ENCODE measurements at regions not wholly inside any gene's neighbourhood (a gene's known extent, or its start where the extent isn't known, plus 50 kb on each side); places are given as distances from the start of the nearest gene placed in this dataset.

DNA sequence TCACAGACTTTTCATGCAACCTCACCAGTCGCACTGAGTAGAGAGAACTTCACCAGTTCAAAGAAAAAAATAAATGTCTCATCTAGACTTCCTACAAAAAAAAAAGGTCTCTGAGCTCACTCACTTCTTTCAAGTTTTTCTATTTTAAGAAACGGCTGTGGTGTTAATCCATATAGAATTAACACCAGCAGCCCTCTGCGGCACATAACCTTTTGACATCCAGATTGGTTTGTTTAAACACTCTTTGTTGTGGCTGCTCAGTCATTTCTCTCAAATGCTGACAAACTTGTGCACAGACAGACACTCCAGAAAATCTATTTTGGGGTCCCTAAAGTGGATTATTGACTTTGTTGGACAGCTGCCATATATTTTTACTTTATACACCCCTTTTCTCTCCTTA is 874.9 kb downstream of the EFNB2 start:
- TF ChIP-seq CTCF (IDR thresholded peaks at IDR 0.05) = no peak
- no peak for TF ChIP-seq POLR2AphosphoS5 (IDR thresholded peaks at IDR 0.05)

Measured in breast epithelium (tissue), 3 donors.